Activated T-cell treated with anti-CD3 and anti-CD28 coated beads, Interleukin-2, amount 50 U/mL, for 72 hours (primary cell): ENCODE measurements at regions not wholly inside any gene's neighbourhood (a gene's known extent, or its start where the extent isn't known, plus 50 kb on each side); places are given as distances from the start of the nearest gene placed in this dataset.

Experiments
- ATAC-seq, 2 donors: fragments of 150-1000 bp; cut with Tn5 transposase; replicated peaks in 1 of 2; 2 replicates each; pipeline ENCODE4 v1.10.0; 2021; ENCODE audit warnings: moderate library complexity in 2 of 2, mild to moderate bottlenecking in 1 of 2
- DNase-seq, 2 donors: peaks; one replicate each; pipeline ENCODE4 v3.0.0; 2021 to 2022; ENCODE audit warnings: mixed read lengths in 1 of 2
- H3K27ac Mint-ChIP-seq: one replicate; pipeline ENCODE4 v1.8.0; 2022; ENCODE audit warnings: mild to moderate bottlenecking, moderate library complexity, mixed read lengths
- H3K27me3 Mint-ChIP-seq: one replicate; pipeline ENCODE4 v1.8.0; 2022; ENCODE audit warnings: low read depth, mixed read lengths
- H3K36me3 Mint-ChIP-seq, 2 donors: one replicate each; pipeline ENCODE4 v1.8.0; 2022; ENCODE audit warnings: mixed read lengths in 2 of 2, mild to moderate bottlenecking in 1 of 2; ENCODE audit not compliant: insufficient read depth in 2 of 2
- H3K4me1 Mint-ChIP-seq: one replicate; pipeline ENCODE4 v1.8.0; 2022; ENCODE audit warnings: low read depth, mixed read lengths
- H3K4me3 Mint-ChIP-seq, 2 donors: one replicate each; pipeline ENCODE4 v1.8.0; 2022; ENCODE audit warnings: mild to moderate bottlenecking in 2 of 2, mixed read lengths in 2 of 2, moderate library complexity in 2 of 2
- H3K9me3 Mint-ChIP-seq, 2 donors: one replicate each; pipeline ENCODE4 v1.8.0; 2022; ENCODE audit warnings: mixed read lengths in 2 of 2

GRCh38 chr10:6919077-6919476, 339.0 kb upstream of the PRKCQ start:
- Mint-ChIP-seq H3K27ac (no peak overlapping the region), H3K9me3 (no peaks in the 10 kb centered on the region), H3K4me3 (no peak overlapping the region), H3K36me3 (no peaks in the 10 kb centered on the region), H3K4me1 (peaks cover 8% of the 10 kb centered on the region), H3K27me3 (peaks cover 23% of the 10 kb centered on the region)
- DNase-seq, result no peak
- ATAC-seq, result no peak

GRCh38 chr10:6918305-6918704, 338.2 kb upstream of the PRKCQ start:
- no peaks in the 10 kb centered on the region for H3K9me3 Mint-ChIP-seq
- peak; percentile 55 to 68 for ATAC-seq
- peaks cover 8% of the 10 kb centered on the region for H3K4me1 Mint-ChIP-seq
- H3K27ac Mint-ChIP-seq, result no peak overlapping the region
- peaks cover 23% of the 10 kb centered on the region for H3K27me3 Mint-ChIP-seq
- peak; percentile 71 to 80 for DNase-seq
- H3K36me3 Mint-ChIP-seq, result no peaks in the 10 kb centered on the region
- H3K4me3 Mint-ChIP-seq, result no peak overlapping the region

- H3K4me3 Mint-ChIP-seq, result no peak overlapping the region
- ATAC-seq, result no peak
- peaks cover 8% of the 10 kb centered on the region for H3K4me1 Mint-ChIP-seq
- no peak overlapping the region for H3K27ac Mint-ChIP-seq
- H3K27me3 Mint-ChIP-seq, result peaks cover 23% of the 10 kb centered on the region
- H3K36me3 Mint-ChIP-seq, result no peaks in the 10 kb centered on the region
- H3K9me3 Mint-ChIP-seq, result no peaks in the 10 kb centered on the region
- no peak for DNase-seq
Observed at GRCh38 chr10:6917125-6917524, 337.0 kb upstream of the PRKCQ start.

GRCh38 chr10:6916601-6917000, 336.5 kb upstream of the PRKCQ start:
- peaks cover 8% of the 10 kb centered on the region for H3K4me1 Mint-ChIP-seq
- ATAC-seq (no peak), DNase-seq (no peak)
- H3K27me3 Mint-ChIP-seq, result peaks cover 23% of the 10 kb centered on the region
- H3K27ac Mint-ChIP-seq, result no peak overlapping the region
- no peak overlapping the region for H3K4me3 Mint-ChIP-seq
- H3K36me3 Mint-ChIP-seq, result no peaks in the 10 kb centered on the region
- no peaks in the 10 kb centered on the region for H3K9me3 Mint-ChIP-seq

- DNase-seq (no peak), ATAC-seq (no peak)
- Mint-ChIP-seq H3K4me3 (no peak overlapping the region), H3K4me1 (peaks cover 5% of the 10 kb centered on the region), H3K9me3 (no peaks in the 10 kb centered on the region), H3K27me3 (peaks cover 29% of the 10 kb centered on the region), H3K27ac (no peak overlapping the region), H3K36me3 (no peaks in the 10 kb centered on the region)
Observed at GRCh38 chr10:6915307-6915706, 335.2 kb upstream of the PRKCQ start.

GRCh38 chr10:6912929-6913328, 332.9 kb upstream of the PRKCQ start:
- Mint-ChIP-seq H3K27me3 (peaks cover 21% of the 10 kb centered on the region), H3K36me3 (peaks cover 0 to 5% of the 10 kb centered on the region in 2 donors), H3K27ac (no peak overlapping the region), H3K4me3 (no peak overlapping the region), H3K4me1 (no peaks in the 10 kb centered on the region), H3K9me3 (peaks cover 5 to 6% of the 10 kb centered on the region in 2 donors)
- DNase-seq, result no peak
- ATAC-seq, result peak; percentile 55 to 64

- peaks cover 0 to 6% of the 10 kb centered on the region in 2 donors for H3K36me3 Mint-ChIP-seq
- peaks cover 7% of the 10 kb centered on the region in 2 donors for H3K9me3 Mint-ChIP-seq
- DNase-seq (peak; percentile 51 to 53), ATAC-seq (peak; percentile 85 to 89)
- no peak overlapping the region for H3K4me3 Mint-ChIP-seq
- H3K4me1 Mint-ChIP-seq, result no peaks in the 10 kb centered on the region
- peaks cover 16% of the 10 kb centered on the region for H3K27me3 Mint-ChIP-seq
- no peak overlapping the region for H3K27ac Mint-ChIP-seq
Observed at GRCh38 chr10:6912424-6912823, 332.3 kb upstream of the PRKCQ start.

- no peaks in the 10 kb centered on the region for H3K4me1 Mint-ChIP-seq
- no peak overlapping the region for H3K4me3 Mint-ChIP-seq
- peaks cover 7% of the 10 kb centered on the region in 2 donors for H3K9me3 Mint-ChIP-seq
- peak; percentile 36 to 37 for ATAC-seq
- no peak overlapping the region for H3K27ac Mint-ChIP-seq
- DNase-seq, result no peak
- peaks cover 0 to 6% of the 10 kb centered on the region in 2 donors for H3K36me3 Mint-ChIP-seq
- peaks cover 12% of the 10 kb centered on the region for H3K27me3 Mint-ChIP-seq
Observed at GRCh38 chr10:6912021-6912420, 331.9 kb upstream of the PRKCQ start.

GRCh38 chr10:6909905-6910560, 330.0 kb upstream of the PRKCQ start:
- H3K27me3 Mint-ChIP-seq, result peaks cover 6% of the 10 kb centered on the region
- no peak overlapping the region for H3K27ac Mint-ChIP-seq
- DNase-seq (no peak), ATAC-seq (no peak)
- H3K36me3 Mint-ChIP-seq, result peaks cover 3 to 8% of the 10 kb centered on the region in 2 donors
- no peaks in the 10 kb centered on the region for H3K4me1 Mint-ChIP-seq
- H3K4me3 Mint-ChIP-seq, result no peak overlapping the region
- peaks cover 8 to 9% of the 10 kb centered on the region in 2 donors for H3K9me3 Mint-ChIP-seq

- no peak overlapping the region for H3K4me3 Mint-ChIP-seq
- no peaks in the 10 kb centered on the region for H3K4me1 Mint-ChIP-seq
- H3K36me3 Mint-ChIP-seq, result peaks cover 3 to 8% of the 10 kb centered on the region in 2 donors
- DNase-seq, result no peak
- ATAC-seq, result no peak
- no peak overlapping the region for H3K27ac Mint-ChIP-seq
- peaks cover 6% of the 10 kb centered on the region for H3K27me3 Mint-ChIP-seq
- H3K9me3 Mint-ChIP-seq, result peaks cover 8 to 13% of the 10 kb centered on the region in 2 donors
Observed at GRCh38 chr10:6907877-6908530, 327.9 kb upstream of the PRKCQ start.

- ATAC-seq (peak in 1 of 2 donors; percentile 47), DNase-seq (no peak)
- Mint-ChIP-seq H3K27me3 (no peaks in the 10 kb centered on the region), H3K9me3 (no peaks in the 10 kb centered on the region), H3K4me1 (no peaks in the 10 kb centered on the region), H3K27ac (no peak overlapping the region), H3K4me3 (no peak overlapping the region), H3K36me3 (no peaks in the 10 kb centered on the region)
Observed at GRCh38 chr10:6894405-6894804, 314.3 kb upstream of the PRKCQ start.

- H3K4me1 Mint-ChIP-seq, result no peaks in the 10 kb centered on the region
- ATAC-seq (no peak), DNase-seq (no peak)
- no peak overlapping the region for H3K27ac Mint-ChIP-seq
- H3K9me3 Mint-ChIP-seq, result no peaks in the 10 kb centered on the region
- no peaks in the 10 kb centered on the region for H3K27me3 Mint-ChIP-seq
- no peak overlapping the region for H3K4me3 Mint-ChIP-seq
- H3K36me3 Mint-ChIP-seq, result no peaks in the 10 kb centered on the region
Observed at GRCh38 chr10:6892864-6893263, 312.8 kb upstream of the PRKCQ start.

GRCh38 chr10:6891924-6892323, 311.8 kb upstream of the PRKCQ start:
- no peaks in the 10 kb centered on the region for H3K4me1 Mint-ChIP-seq
- no peaks in the 10 kb centered on the region for H3K27me3 Mint-ChIP-seq
- no peaks in the 10 kb centered on the region for H3K36me3 Mint-ChIP-seq
- H3K27ac Mint-ChIP-seq, result no peak overlapping the region
- DNase-seq (no peak), ATAC-seq (no peak)
- H3K4me3 Mint-ChIP-seq, result no peak overlapping the region
- no peaks in the 10 kb centered on the region for H3K9me3 Mint-ChIP-seq

- H3K4me3 Mint-ChIP-seq, result no peak overlapping the region
- DNase-seq (no peak), ATAC-seq (no peak)
- no peak overlapping the region for H3K27ac Mint-ChIP-seq
- peaks cover 5% of the 10 kb centered on the region for H3K4me1 Mint-ChIP-seq
- no peaks in the 10 kb centered on the region for H3K9me3 Mint-ChIP-seq
- no peaks in the 10 kb centered on the region for H3K27me3 Mint-ChIP-seq
- H3K36me3 Mint-ChIP-seq, result no peaks in the 10 kb centered on the region
Observed at GRCh38 chr10:6889718-6890117, 309.6 kb upstream of the PRKCQ start.
